ENCODE measurements at regions not wholly inside any gene's neighbourhood (a gene's known extent, or its start where the extent isn't known, plus 50 kb on each side); places are given as distances from the start of the nearest gene placed in this dataset.

- TF ChIP-seq HMGXB3 (CRISPR knock-in tag; IDR thresholded peaks at IDR 0.05; ENCODE audit: borderline replicate concordance) = peak; percentile 81; the same call in 1 of the 2 replicates
- TF ChIP-seq RXRB (CRISPR knock-in tag; IDR thresholded peaks at IDR 0.05; ENCODE audit: borderline replicate concordance) = peak; percentile 74
- TF ChIP-seq ZNF644 (CRISPR knock-in tag; IDR thresholded peaks at IDR 0.05; ENCODE audit: low read depth) = peak; percentile 89
- peak; percentile 42 for TF ChIP-seq ARID3A (IDR thresholded peaks at IDR 0.05; ENCODE audit: low read depth, low read length)
- TF ChIP-seq PRPF4 (IDR thresholded peaks at IDR 0.05; ENCODE audit: low read depth, low read length, poor library complexity, severe bottlenecking) = no peak
- no peak for TF ChIP-seq HMG20B (CRISPR knock-in tag; conservative IDR thresholded peaks at IDR 0.05)
- TF ChIP-seq RERE (CRISPR knock-in tag; IDR thresholded peaks at IDR 0.05; ENCODE audit: low read depth) = 0 out of 2 replicates have a peak, but pooled peaks have one; percentile 29
- TF ChIP-seq EED (CRISPR knock-in tag; IDR thresholded peaks at IDR 0.05) = no peak
- TF ChIP-seq ZNF547 (CRISPR knock-in tag; IDR thresholded peaks at IDR 0.05) = peak; percentile 71; the same call in 1 of the 2 replicates
- no peak for TF ChIP-seq ZBTB10 (CRISPR knock-in tag; IDR thresholded peaks at IDR 0.05; ENCODE audit: borderline replicate concordance)
- no peak for TF ChIP-seq HINFP (CRISPR knock-in tag; IDR thresholded peaks at IDR 0.05; ENCODE audit: low read depth)
- TF ChIP-seq KLF6 (CRISPR knock-in tag; IDR thresholded peaks at IDR 0.05) = 0 out of 2 replicates have a peak, but pooled peaks have one; percentile 35
These were observed 437.2 kb downstream of the HS3ST3B1 start (continued) for GRCh38 chr17:14737984-14738651.

All from HepG2 (cell line).